Activated T-cell treated with anti-CD3 and anti-CD28 coated beads for 24 hours (primary cell): ENCODE measurements at regions not wholly inside any gene's neighbourhood (a gene's known extent, or its start where the extent isn't known, plus 50 kb on each side); places are given as distances from the start of the nearest gene placed in this dataset.

Source experiments
- DNase-seq: peaks from one replicate; pipeline ENCODE4 v3.0.0-alpha.2; 2020; ENCODE audit warnings: low read depth

DNA sequence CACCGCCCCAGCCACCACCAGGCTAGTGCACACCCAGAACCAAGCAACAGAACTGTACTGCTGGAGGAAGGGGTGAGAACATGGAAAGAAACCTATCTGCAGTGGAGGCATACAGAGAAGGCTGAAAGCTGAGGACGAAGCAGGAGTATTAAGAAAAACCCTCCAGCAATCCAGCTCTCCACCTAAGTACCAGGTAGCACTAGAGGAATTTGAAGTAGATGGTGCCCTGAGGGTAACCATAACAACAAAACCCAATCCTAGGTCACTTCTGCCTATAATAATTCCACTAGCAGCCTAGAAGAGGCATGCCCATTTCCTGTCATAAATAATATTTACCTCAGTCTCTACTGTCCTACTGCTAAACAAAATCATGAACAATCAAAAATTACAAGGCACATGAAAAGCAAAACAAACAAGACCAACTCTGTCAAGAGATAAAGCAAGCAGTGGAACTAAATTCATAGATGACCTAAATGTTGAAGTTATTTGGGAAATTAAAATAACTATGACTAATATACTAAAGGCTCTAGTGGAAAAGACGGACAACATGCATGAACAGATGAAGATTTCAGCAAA lies 51.1 kb downstream of the HYCC1 start:
- DNase-seq = no peak

DNA sequence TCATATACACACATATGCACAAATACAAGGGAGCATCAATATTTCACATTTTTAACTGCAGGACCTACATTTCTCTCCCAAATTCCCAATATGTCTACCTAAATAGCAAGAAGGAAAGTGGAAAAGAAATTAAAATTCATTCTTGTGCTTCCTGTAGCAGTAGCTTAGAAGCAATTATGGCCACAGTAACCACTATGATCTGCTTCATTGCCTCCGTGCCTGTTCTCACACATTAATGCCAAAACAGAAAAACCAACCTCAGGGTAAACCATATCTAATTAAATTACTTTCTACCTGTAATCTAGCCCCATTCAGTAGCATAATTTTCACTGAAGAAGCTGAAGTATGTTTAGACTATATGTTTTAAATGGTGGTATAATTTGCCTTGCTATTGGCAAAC lies 55.2 kb downstream of the HYCC1 start:
- no peak for DNase-seq

DNA sequence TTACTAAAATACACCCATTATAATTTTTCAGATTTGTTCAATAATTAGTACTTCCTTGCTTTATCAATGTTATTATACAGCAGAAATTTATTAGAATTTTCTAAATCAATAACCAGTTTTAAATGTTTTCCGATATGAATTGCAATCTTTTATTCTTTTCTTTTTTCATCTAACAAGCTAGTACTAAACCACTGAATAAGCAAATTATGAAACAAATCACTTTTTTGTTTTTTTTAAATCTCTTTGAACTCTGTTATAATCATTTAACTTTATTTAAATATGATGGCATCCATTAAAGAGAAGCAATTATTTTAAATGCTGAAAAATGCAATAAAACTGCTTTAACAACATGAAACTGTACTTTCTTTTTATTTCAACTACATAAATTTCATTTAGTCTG lies 59.7 kb downstream of the HYCC1 start:
- no peak for DNase-seq

DNA sequence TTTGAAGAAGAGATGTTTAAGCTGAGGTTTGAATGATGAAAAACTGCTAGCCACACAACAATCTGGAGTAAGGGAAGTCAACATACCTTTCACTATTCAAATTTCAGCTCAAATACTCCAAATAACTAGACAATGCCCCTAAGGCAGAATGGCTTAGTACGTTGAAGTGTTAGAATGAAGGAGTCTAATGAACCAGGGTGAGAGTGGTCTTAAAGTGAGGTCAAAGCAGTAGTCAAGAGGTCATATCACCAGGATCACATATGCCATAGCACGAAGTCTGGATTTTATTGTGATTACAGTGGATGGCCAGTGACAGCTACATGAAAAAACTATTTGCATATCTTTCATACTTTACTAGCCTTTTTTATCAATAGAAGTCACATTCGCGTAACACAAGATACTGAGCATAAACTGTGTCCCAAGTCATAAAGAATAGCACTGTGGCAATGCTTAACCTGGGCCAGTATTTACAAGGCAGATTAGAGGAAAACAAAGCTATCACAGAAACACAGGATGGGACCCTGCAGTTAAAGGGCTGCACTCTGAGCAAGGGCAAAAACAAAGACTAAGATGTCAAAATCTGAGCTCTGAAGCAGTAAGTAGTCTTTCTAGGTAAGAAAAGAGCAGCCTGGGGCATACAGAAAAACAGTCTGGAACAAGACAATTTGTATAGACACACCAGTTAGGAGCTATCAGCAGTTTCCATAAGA lies 61.5 kb downstream of the HYCC1 start:
- no peak for DNase-seq

DNA sequence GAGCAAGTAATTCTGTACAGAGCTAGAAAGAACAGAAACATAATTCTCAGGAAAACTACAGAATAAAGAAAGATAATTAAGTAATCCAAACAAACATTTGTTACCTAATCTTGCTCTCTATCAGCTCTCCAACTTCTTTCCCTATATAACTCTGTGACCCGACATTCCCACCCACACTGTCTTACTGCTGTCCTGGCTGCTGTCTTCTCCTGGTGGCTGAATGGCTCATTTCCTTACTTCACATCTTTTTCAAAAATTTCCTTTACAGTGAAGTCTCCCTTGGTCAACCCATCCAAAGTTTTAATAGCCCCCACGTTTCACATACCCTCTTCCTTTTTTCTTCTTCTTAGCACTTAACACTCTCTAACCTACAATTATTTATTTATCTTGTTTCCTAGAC lies 64.0 kb downstream of the HYCC1 start:
- DNase-seq = no peak

DNA sequence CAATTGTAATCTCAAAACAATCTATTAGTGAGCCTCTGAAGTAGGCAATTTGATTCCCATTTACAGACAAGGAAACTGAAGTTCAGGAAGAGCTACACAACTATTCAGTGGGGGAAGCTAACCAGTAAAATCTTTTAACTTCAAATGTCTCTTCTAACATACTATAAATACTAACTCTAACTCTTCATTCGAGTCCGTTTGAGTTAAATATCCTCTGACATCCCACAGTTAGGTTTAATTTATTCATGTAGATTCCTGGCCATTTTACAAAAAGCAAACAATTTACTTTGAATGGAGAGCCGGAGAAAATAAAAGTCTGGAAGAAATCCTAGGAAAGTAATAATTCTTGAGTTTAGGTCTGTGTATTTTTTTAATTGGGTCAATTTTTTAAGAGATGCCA lies 64.7 kb downstream of the HYCC1 start:
- no peak for DNase-seq

DNA sequence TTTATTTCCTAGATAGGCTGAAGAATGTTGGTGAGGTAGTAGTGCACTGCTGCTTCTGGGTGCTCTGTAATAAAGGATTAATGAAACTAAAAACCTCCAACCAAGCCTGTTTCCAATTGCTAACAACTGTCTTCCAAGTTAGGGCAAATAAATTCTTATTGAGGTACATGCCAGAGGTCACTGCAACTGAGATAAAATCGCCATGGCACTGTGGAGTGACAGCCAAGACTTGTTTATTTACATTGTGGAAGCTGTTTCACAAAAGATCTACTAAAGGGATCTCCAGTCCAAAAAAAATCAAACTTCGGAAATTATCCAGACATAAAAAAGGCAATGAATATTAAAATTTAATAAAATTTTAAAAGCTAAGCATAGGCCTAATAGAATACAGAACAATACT lies 65.2 kb downstream of the HYCC1 start:
- no peak for DNase-seq

DNA sequence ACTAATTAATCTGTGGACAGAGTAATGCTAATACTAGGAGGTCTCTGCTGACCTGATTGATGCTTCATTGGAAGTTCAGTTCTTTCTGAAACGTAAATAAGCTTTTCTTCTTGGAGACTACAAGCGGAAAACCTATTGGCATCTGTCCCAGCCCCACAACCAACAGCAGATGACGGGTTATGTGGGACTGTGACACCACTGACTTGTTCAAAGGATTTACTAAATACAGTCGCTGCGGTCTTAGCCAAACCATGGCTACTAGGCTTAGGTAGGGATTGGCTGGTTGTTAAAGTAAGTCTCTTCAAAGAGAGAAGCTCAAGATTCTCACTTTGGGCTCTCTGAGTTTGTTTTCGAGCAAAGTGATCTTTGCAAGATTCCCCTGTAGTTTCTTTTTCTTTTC lies 68.3 kb downstream of the HYCC1 start:
- DNase-seq = no peak

DNA sequence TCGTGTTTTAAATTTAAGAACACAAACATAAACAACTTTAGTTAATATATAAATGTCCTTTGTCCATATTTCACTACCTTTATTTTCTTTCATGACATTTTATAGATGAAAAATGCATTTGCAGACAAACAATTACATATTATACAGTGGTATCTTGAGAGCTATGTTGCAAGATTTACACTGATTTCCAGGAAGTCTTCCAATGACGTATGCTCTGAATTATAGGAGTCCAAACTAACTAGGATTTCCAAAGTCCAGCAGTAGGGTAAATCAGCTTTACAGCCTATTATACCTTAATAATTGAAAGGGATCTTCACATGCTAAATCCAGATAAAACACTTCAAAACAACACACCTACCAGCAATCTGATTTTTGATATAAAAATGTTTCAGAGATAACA lies 69.4 kb downstream of the HYCC1 start:
- no peak for DNase-seq

DNA sequence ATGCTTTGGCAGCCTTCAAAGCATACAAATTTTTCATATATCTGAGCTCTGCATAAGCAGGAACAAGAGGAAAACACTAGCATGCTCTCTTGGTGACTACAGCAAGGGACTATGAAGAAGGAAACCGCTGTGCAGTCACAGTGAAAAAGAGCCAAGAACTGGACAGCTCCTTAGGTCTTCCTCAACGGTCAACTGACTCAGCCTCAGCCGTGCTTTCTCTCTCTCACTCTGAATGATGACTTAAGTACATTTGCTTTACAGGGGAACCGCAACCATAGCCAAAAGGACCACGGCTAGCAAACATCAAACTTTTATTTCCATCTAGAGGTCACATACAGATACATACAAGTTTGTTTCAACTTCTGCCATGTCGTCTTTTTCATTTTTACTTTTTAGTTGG lies 69.9 kb downstream of the HYCC1 start:
- DNase-seq = no peak

DNA sequence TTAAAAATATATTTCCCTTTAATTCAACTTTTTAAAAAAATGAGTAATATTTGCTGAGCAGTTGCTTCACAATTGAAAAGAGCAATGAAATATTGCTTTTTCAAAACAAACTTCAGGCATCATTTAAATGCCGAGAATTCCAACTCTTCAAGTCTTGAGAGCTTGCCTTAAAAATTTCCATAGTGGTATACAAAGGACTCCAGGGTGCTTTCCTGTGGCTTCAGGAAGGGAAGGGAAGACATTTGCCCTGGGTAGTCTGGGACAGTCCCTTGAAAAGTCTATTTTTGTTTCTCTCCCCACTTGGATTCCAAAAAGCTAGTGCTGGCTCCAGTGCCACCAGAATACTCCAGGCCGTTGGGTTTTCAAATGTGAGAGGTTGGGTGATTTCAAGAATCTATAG lies 71.7 kb downstream of the HYCC1 start:
- no peak for DNase-seq

DNA sequence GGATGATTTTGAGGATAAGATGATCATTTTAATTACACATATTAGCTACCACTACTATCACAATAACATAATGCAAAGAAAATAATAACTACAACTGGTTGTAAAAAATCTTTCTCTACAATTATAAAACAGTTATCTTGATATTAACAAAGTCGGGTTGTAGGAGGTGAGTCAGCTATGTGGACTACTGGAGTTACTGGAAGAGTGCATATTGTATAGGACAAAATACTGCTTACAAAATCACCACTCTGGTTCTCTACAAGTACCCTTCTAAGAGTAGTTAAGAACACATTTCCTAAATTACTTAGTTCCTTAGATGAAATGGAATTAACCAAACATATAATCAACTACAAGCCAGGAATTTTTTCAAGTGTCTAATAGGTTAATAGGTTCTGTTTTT lies 74.1 kb downstream of the HYCC1 start:
- no peak for DNase-seq

DNA sequence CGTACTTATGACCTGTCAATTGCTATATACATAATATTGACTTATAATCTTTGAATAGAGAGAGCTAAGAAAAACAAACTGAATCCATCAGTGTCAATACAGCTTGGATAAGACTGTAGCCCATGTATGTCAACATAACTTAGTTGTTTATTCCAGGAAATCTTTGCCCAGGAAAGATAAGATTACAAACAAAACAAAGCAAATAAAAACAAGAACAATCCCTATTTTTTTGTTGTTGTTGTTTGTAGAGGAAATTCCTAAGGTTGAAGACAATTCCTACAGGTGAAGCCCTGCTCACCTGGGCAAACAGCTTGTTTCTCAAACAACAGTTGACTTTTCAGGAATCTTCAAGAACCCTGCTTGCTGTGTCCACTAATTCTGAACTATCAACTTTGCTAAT lies 76.0 kb downstream of the HYCC1 start:
- no peak for DNase-seq

DNA sequence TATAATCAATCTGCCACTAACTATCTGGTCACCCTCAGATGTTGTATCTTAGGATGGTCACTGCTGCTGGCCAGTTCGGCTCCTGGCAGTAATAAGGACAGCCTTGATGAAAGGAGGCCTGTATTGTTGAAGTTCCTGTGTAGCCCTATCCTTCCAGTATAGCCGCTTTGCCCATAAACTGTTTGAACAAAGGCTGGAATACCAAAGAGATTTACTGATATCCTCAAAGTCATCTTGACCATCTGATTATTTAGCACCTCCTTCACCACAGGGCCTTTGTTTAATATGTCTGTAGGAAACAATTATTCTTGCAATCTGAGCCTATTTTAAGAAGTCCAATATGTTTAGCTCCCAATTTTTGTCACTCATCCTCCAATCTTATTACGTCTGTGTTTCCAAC lies 77.7 kb downstream of the HYCC1 start:
- DNase-seq = no peak

DNA sequence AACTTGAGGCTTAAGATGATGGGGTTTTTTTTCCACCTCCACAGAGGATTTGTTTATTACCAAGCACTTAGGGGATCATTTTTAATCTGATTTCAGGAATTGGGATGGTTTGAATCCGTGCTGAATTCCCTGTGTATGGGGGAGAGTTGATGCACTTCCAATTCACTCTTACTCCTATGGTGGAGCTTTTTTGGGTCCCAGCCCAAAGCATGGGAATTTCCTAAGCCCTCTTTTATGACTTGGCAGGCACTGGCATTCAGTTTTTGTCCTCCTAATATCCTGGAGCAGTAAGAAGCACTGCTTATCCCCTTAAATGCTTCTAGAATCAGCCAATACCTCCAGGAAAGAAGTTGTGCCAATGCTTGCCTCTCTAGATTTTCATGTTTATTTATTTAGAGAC lies 78.7 kb downstream of the HYCC1 start:
- no peak for DNase-seq

DNA sequence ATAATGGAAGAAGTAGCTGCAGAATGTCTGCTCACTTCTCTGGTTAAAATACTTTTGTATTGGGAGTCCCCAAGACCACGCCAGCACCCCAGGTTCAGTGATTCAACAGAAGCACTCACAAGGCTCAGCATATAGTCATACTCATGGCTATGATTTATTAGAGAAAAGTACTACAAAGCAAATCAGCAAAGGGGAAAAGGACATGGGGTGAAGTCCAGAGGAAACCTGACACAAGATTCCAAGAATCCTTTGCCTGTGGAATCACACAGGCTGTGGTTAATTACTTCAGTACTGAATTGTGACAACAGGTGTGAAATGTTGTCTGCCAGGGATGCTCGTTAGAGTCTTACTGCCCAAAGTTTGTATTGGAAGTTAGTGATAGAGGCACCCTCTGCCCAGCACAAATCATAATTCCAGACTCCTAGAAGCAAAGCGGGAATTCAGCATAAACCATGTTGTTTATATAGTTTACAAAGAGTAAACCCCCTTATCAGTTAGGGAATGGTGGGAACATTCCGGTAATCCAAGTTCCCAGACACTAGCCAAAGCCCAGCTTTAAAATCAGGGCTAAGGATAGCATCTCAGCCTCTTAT lies 79.4 kb downstream of the HYCC1 start:
- DNase-seq = no peak

DNA sequence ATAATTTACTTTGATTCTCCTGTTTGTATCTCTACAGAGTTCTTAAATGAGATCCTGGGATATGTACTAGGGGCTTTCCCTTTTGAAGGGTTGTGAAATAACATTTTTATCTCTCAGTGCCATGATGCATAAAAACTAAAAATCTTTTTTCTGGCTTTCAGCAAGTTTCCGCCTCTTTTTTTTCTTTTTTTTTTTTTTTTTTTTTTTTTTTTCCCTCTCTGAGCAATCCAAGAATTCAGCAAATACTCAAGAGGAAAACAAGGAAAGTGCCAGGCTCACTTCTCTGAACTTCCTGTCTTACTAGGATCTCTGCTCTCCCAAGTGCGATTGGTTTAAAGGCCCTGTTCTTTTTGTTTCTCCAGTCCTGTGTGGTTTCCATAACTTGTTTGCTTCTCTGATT lies 79.9 kb downstream of the HYCC1 start:
- DNase-seq = no peak

DNA sequence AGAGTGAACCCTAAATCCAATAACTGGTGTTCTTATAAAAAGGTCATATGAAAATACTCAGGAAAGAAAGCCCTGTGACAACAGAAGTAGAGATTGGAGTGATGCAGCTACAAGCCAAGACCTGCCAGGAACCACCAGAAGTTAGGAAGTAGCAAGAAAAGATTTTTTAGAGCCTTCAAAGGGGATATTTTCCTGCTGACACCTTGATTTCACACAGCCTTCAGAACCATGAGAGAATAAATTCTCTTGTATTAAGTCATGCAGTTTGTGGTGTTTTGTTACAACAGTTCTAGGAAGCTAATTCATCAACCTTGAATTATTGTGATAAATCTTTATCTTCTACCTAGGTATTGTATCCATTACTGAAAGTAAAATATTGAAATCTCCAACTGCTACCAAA lies 81.0 kb downstream of the HYCC1 start:
- no peak for DNase-seq

DNA sequence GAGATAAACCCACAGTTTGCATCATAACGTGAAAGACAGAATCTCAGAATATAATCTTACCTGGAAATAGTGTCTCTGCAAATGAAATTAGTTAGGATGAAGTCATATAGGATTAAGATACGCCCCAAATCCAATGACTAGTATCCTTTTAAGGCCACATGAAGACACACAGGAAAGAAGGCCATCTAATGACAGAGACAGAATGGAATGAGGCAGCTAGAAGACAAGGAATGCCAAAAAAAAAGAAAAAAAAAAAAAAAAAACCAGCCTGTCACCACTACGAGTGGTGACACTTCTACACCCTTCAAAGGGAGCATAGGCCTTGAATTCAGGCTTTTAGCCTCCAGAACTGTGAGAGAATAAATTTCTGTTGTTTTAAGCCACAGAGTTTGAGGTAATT lies 82.9 kb downstream of the HYCC1 start:
- no peak for DNase-seq

DNA sequence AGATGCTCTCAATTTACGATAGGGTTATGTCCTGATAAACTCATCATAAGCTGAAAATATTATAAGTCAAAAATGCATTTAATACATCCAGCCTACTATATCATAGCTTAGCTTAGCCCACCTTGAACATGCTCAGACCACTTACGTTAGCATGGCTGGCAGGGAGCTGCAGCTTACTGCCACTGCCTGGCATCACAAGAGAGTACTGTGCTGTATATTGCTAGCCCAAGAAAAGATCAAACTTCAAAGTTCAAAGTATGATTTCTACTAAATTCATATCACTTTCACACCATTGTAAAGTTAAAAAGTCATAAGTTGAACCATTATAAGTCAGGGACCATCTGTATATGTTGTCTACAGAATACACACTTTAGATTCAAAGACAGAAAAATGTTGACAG lies 91.6 kb downstream of the HYCC1 start:
- no peak for DNase-seq

DNA sequence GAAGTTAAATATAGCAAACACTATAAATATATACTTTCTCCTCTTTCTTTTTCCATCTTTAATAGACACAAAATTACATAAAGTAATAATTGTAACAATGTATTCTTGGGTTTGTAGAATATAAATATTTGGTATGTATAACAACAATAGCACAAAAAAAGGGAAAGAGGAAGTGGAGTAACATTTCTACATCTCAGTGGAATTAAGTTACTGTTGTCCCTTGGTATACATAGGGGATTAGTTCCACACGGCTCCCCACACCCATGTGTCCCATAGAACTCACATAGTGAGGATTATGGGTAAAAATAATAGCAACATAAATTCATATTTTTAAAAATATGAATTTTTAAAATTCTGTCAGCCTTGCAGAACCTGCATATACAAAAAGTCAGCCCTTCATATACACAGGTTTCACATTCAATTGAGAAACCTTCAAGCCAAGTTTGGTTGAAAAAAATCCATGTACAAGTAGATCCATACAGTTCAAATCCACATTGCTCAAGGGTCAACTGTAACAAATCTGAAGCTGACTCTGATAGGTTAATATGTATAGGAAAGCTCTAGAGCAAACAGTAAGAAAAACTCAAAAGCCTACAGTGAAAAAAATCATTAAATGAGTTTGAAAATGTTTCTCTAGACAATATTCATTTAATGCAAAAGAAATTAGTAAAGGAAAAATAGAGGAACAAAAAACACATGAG lies 92.4 kb downstream of the HYCC1 start:
- no peak for DNase-seq

DNA sequence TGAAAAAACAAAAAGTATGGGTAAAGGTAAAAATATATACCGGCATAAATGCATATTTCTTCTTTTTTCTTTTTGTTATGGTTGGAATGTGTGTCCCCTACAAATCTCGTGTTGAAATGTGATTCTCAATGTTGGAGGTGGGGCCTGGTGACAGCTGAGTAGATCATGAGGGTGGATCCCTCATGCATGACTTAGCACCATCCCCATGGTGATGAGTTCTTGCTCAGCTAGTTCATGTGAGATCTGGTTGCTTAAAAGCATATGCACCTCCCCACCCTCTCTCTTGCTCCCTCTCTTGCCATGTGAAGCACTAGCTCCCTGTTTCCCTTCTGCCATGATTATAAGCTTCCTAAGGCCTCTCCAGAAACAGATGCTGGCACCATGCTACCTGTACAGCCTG lies 93.3 kb downstream of the HYCC1 start:
- DNase-seq = no peak

DNA sequence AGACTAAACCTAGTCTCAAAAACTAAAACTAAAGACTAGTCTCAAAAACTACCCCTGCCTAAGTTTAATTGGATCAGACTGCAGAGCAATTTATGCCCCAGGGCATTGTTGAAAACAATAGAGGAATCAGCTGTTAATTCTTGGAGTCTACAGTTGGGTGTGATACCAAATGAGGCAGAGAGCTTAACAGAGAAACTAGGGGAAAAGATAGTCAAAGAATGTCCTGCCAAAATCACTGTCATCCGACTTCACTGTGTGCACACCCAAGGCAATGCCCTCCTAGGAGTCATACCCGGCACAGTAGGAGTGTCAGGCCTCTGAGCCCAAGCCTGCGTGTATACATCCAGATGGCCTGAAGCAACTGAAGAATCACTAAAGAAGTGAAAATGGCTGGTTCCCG lies 90.5 kb upstream of the TOMM7 start:
- no peak for DNase-seq
